Astrocyte (in vitro differentiated cells and primary cell): ENCODE measurements at regions not wholly inside any gene's neighbourhood (a gene's known extent, or its start where the extent isn't known, plus 50 kb on each side); places are given as distances from the start of the nearest gene placed in this dataset.

Experiments used
- DNase-seq: peaks from one replicate; pipeline ENCODE4 v3.0.0-alpha.2; 2010; ENCODE audit warnings: low read depth
- FAIRE-seq: peaks from 2 replicates; lab custom pipeline; 2011; peaks lifted over from hg19 to GRCh38; lab: Jason Lieb, UNC
- H2AFZ ChIP-seq: 2 replicates; pipeline ENCODE4 v1.6.0; 2012; ENCODE audit warnings: low read depth, low read length, inconsistent platforms
- H3K27ac ChIP-seq: 2 replicates; pipeline ENCODE4 v1.5.1; 2011; ENCODE audit warnings: low read depth, low read length, inconsistent platforms
- H3K27me3 ChIP-seq: 2 replicates; pipeline ENCODE4 v1.6.0; 2011; ENCODE audit warnings: low read length, inconsistent platforms; ENCODE audit not compliant: insufficient read depth
- H3K36me3 ChIP-seq: 2 replicates; pipeline ENCODE4 v1.5.1; 2011; ENCODE audit warnings: low read length, inconsistent platforms; ENCODE audit not compliant: insufficient read depth
- H3K4me1 ChIP-seq: 2 replicates; pipeline ENCODE4 v1.5.1; 2011; ENCODE audit warnings: low read length, inconsistent platforms; ENCODE audit not compliant: insufficient read depth
- H3K4me2 ChIP-seq: 2 replicates; pipeline ENCODE4 v1.6.0; 2012; ENCODE audit warnings: low read length, inconsistent platforms
- H3K4me3 ChIP-seq: 2 replicates; pipeline ENCODE4 v1.5.1; 2011; ENCODE audit warnings: low read depth, mild to moderate bottlenecking, low read length, inconsistent platforms; ENCODE audit not compliant: insufficient read depth
- H3K79me2 ChIP-seq: 2 replicates; pipeline ENCODE4 v1.6.0; 2012; ENCODE audit warnings: mild to moderate bottlenecking, low read length, inconsistent platforms; ENCODE audit not compliant: insufficient read depth
- H3K9ac ChIP-seq: 2 replicates; pipeline ENCODE4 v1.6.0; 2012; ENCODE audit warnings: mild to moderate bottlenecking, low read length, inconsistent platforms
- H3K9me3 ChIP-seq: 2 replicates; pipeline ENCODE4 v1.5.1; 2012; ENCODE audit warnings: low read depth, mild to moderate bottlenecking, low read length, inconsistent platforms; ENCODE audit not compliant: insufficient read depth
- H4K20me1 ChIP-seq: 2 replicates; pipeline ENCODE4 v1.6.0; 2012; ENCODE audit warnings: low read length, inconsistent platforms; ENCODE audit not compliant: insufficient read depth
- H3K27ac Mint-ChIP-seq: one replicate; pipeline ENCODE4 v1.8.0; 2021; ENCODE audit warnings: mild to moderate bottlenecking, mixed read lengths; ENCODE audit not compliant: unreplicated experiment
- H3K27me3 Mint-ChIP-seq: one replicate; pipeline ENCODE4 v1.8.0; 2021; ENCODE audit warnings: low read depth, mixed read lengths; ENCODE audit not compliant: unreplicated experiment
- H3K36me3 Mint-ChIP-seq: one replicate; pipeline ENCODE4 v1.8.0; 2021; ENCODE audit warnings: low read depth, mixed read lengths; ENCODE audit not compliant: unreplicated experiment
- H3K4me1 Mint-ChIP-seq: one replicate; pipeline ENCODE4 v1.8.0; 2021; ENCODE audit warnings: low read depth, mixed read lengths; ENCODE audit not compliant: unreplicated experiment
- H3K4me3 Mint-ChIP-seq: one replicate; pipeline ENCODE4 v1.8.0; 2021; ENCODE audit warnings: mild to moderate bottlenecking, moderate library complexity, mixed read lengths; ENCODE audit not compliant: unreplicated experiment
- H3K9me3 Mint-ChIP-seq: one replicate; pipeline ENCODE4 v1.8.0; 2021; ENCODE audit warnings: mild to moderate bottlenecking, mixed read lengths; ENCODE audit not compliant: unreplicated experiment
- CTCF ChIP-seq: IDR thresholded peaks from 2 replicates; pipeline ENCODE4 v1.5.1; 2011; ENCODE audit warnings: low read depth, mild to moderate bottlenecking, inconsistent platforms, low read length, moderate library complexity; ENCODE audit not compliant: insufficient read depth
- EZH2 ChIP-seq: IDR thresholded peaks from 2 replicates; pipeline ENCODE4 v1.6.1; 2012; ENCODE audit warnings: mild to moderate bottlenecking, low read length, inconsistent platforms; ENCODE audit not compliant: insufficient read depth

- Histone ChIP-seq H3K4me3 (no peak overlapping the region), H3K4me1 (no peaks in the 10 kb centered on the region), H2AFZ (no peak overlapping the region), H4K20me1 (no peaks in the 10 kb centered on the region), H3K4me2 (no peak overlapping the region), H3K27me3 (no peaks in the 10 kb centered on the region), H3K79me2 (no peaks in the 10 kb centered on the region), H3K27ac (no peak overlapping the region), H3K9me3 (no peaks in the 10 kb centered on the region), H3K36me3 (no peaks in the 10 kb centered on the region), H3K9ac (no peak overlapping the region)
- H3K27ac Mint-ChIP-seq: no peak overlapping the region
- H3K36me3 Mint-ChIP-seq: no peaks in the 10 kb centered on the region
- no peaks in the 10 kb centered on the region for H3K9me3 Mint-ChIP-seq
- no peaks in the 10 kb centered on the region for H3K4me1 Mint-ChIP-seq
- FAIRE-seq: no peak
- no peak for DNase-seq
- no peak overlapping the region for H3K4me3 Mint-ChIP-seq
- H3K27me3 Mint-ChIP-seq: no peaks in the 10 kb centered on the region
- TF ChIP-seq CTCF: no peak
- no peak for TF ChIP-seq EZH2
Measured at GRCh38 chr2:153818242-153818641, 53.5 kb upstream of the GALNT13 start.

DNA sequence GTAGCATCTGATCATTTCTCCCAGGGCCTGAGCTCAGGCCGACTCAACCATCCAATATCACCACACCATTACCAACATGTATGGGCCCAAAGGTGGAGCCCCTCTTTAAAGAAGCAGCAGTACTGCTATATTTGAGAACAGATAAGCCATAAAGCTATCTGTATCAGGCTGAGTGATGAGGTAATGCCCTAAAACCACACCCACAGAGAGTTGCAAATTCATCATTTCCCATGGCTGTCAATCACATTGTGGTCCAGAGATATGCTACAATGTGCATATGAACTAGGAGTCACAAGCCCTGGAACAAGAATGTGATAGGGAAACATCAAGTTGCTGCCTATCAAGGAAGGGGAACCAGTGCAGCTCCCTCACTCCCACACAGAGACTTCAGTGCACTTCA lies 52.6 kb upstream of the GALNT13 start:
- no peak for FAIRE-seq

More for the DNA sequence above, 52.6 kb upstream of the GALNT13 start:
- no peak overlapping the region for H3K27ac ChIP-seq
- Mint-ChIP-seq H3K4me1 (no peaks in the 10 kb centered on the region), H3K27me3 (no peaks in the 10 kb centered on the region), H3K4me3 (no peak overlapping the region), H3K36me3 (no peaks in the 10 kb centered on the region), H3K9me3 (no peaks in the 10 kb centered on the region), H3K27ac (no peak overlapping the region)
- no peak overlapping the region for H3K4me3 ChIP-seq
- no peaks in the 10 kb centered on the region for H4K20me1 ChIP-seq
- TF ChIP-seq EZH2 (no peak), CTCF (no peak)
- no peaks in the 10 kb centered on the region for H3K4me1 ChIP-seq
- H3K9ac ChIP-seq: no peak overlapping the region
- DNase-seq: no peak
- H3K9me3 ChIP-seq: no peaks in the 10 kb centered on the region
- no peaks in the 10 kb centered on the region for H3K36me3 ChIP-seq
- no peaks in the 10 kb centered on the region for H3K27me3 ChIP-seq
- H3K79me2 ChIP-seq: no peaks in the 10 kb centered on the region
- no peak overlapping the region for H2AFZ ChIP-seq
- H3K4me2 ChIP-seq: no peak overlapping the region
